Keratinocyte (primary cell): ENCODE measurements at regions not wholly inside any gene's neighbourhood (a gene's known extent, or its start where the extent isn't known, plus 50 kb on each side); places are given as distances from the start of the nearest gene placed in this dataset.

Experiments
- CTCF ChIP-seq, 3 experiments: IDR thresholded peaks in 1 of 3; conservative IDR thresholded peaks in 1 of 3; optimal IDR thresholded peaks in 1 of 3; 2 replicates in 2 of 3; 3 replicates in 1 of 3; pipeline versions ENCODE3 to v1.5.1; 2011; ENCODE audit warnings: low read length in 3 of 3, mild to moderate bottlenecking in 3 of 3, moderate library complexity in 2 of 3, control low read depth in 1 of 3, inconsistent platforms in 1 of 3; ENCODE audit not compliant: insufficient read depth in 2 of 3; ENCODE audit errors: extremely low read depth in 1 of 3
- EZH2 ChIP-seq: IDR thresholded peaks from one replicate; pipeline ENCODE4 v1.6.1; 2012; ENCODE audit warnings: inconsistent platforms, mild to moderate bottlenecking, low read length, moderate library complexity

GRCh38 chr6:139608466-139609261, 234.2 kb upstream of the CITED2 start:
- TF ChIP-seq CTCF (optimal IDR thresholded peaks at IDR 0.05 in 1 of 3, IDR thresholded peaks at IDR 0.05 in 1 of 3, conservative IDR thresholded peaks at IDR 0.05 in 1 of 3; ENCODE audit: extremely low read depth in 1 of 3, insufficient read depth in 2 of 3, low read length in 3 of 3) (no peak), EZH2 (no peak)
